ENCODE measurements at regions not wholly inside any gene's neighbourhood (a gene's known extent, or its start where the extent isn't known, plus 50 kb on each side); places are given as distances from the start of the nearest gene placed in this dataset.

- Mint-ChIP-seq H3K36me3 (no peaks in the 10 kb centered on the region), H3K4me1 (ENCODE audit: low read depth in 2 of 2) (no peaks in the 10 kb centered on the region), H3K4me3 (no peak overlapping the region), H3K9me3 (peaks cover 22% of the 10 kb centered on the region), H3K27me3 (no peaks in the 10 kb centered on the region), H3K27ac (no peak overlapping the region)
- ATAC-seq (no peak), DNase-seq (ENCODE audit: low spot score) (no peak)
Observed at GRCh38 chr2:188902901-188903491, 71.2 kb upstream of the COL3A1 start.

DNA sequence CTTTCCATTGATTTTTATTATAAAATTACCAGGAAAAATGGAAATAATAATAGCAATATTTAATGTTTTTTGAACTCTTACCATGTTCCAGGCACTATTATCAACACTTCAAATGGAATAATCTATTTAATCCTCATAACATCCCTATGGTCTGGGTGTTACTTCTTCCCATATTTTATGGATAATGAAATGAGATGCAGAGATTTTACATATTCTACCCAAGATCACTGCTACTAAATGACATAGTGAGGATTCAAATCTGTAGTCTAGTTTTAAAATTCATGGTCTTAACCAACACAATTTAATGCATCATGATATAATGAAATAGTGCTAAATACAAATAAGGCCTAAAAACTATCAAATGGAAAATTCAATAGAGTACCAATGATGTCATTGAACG lies 70.4 kb upstream of the COL3A1 start:
- no peak for DNase-seq (ENCODE audit: low spot score)
- Mint-ChIP-seq H3K4me3 (no peak overlapping the region), H3K36me3 (no peaks in the 10 kb centered on the region), H3K9me3 (peaks cover 19% of the 10 kb centered on the region), H3K27me3 (no peaks in the 10 kb centered on the region), H3K27ac (no peak overlapping the region), H3K4me1 (ENCODE audit: low read depth in 2 of 2) (no peaks in the 10 kb centered on the region)
- ATAC-seq, result no peak

DNA sequence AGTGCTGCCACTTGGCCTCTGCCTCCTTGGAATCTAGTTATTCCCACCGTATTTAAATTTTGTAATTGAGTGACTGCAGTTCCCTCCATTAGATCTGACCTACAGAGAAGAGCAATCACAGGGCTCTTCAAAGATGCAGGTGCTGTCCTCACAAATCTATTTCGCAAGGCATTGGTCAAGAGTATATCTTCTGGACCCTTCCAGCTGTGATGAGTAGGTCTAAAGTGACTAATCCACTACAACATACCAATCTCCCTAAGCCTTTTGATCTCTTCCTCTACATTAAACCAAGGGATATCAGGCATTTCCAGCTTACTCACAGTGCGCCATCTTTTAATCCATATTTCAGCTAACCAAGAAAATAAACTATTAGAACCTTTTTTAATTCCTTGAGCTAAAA lies 65.1 kb upstream of the COL3A1 start:
- H3K4me1 Mint-ChIP-seq (ENCODE audit: low read depth in 2 of 2), result no peaks in the 10 kb centered on the region
- H3K27ac Mint-ChIP-seq, result no peak overlapping the region
- DNase-seq (ENCODE audit: low spot score), result no peak
- H3K27me3 Mint-ChIP-seq, result no peaks in the 10 kb centered on the region
- H3K36me3 Mint-ChIP-seq, result no peaks in the 10 kb centered on the region
- H3K4me3 Mint-ChIP-seq, result no peak overlapping the region
- peaks cover 29% of the 10 kb centered on the region for H3K9me3 Mint-ChIP-seq
- ATAC-seq, result no peak

- no peak for DNase-seq (ENCODE audit: low spot score)
- no peak for ATAC-seq
Observed at GRCh38 chr2:188916736-188917135, 57.4 kb upstream of the COL3A1 start.

DNA sequence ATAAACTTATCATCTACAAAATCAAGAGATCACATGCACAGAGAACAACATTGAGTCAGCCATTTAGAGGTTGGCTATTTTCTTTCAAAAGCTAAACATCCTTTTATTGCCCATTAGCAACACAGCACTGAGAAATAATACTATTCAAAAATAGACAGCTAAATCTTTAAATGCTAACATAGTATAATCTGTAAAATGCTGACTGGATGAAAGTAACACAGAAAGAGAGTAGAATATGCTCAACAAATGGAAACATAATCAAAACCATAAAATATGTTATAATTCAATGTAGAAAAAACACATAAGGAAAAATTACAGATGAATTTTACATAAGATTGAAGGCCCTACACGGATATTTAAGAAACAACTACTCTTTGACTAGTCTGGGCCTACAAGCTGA lies 56.5 kb upstream of the COL3A1 start:
- DNase-seq (ENCODE audit: low spot score) (no peak), ATAC-seq (no peak)
- Mint-ChIP-seq H3K4me3 (no peak overlapping the region), H3K27me3 (no peaks in the 10 kb centered on the region), H3K36me3 (no peaks in the 10 kb centered on the region), H3K9me3 (peaks cover 19% of the 10 kb centered on the region), H3K4me1 (ENCODE audit: low read depth in 2 of 2) (no peaks in the 10 kb centered on the region), H3K27ac (no peak overlapping the region)

More at GRCh38 chr2:188916736-188917135, 57.4 kb upstream of the COL3A1 start:
- H3K27me3 Mint-ChIP-seq, result no peaks in the 10 kb centered on the region
- no peaks in the 10 kb centered on the region for H3K36me3 Mint-ChIP-seq
- H3K9me3 Mint-ChIP-seq, result peaks cover 19% of the 10 kb centered on the region
- H3K4me3 Mint-ChIP-seq, result no peak overlapping the region
- H3K27ac Mint-ChIP-seq, result no peak overlapping the region
- H3K4me1 Mint-ChIP-seq (ENCODE audit: low read depth in 2 of 2), result no peaks in the 10 kb centered on the region

- DNase-seq (ENCODE audit: low spot score), result no peak
- Mint-ChIP-seq H3K4me1 (ENCODE audit: low read depth in 2 of 2) (no peaks in the 10 kb centered on the region), H3K27ac (no peak overlapping the region), H3K27me3 (no peaks in the 10 kb centered on the region), H3K9me3 (peaks cover 14% of the 10 kb centered on the region), H3K4me3 (no peak overlapping the region), H3K36me3 (no peaks in the 10 kb centered on the region)
- ATAC-seq, result no peak
Observed at GRCh38 chr2:188919824-188920223, 54.3 kb upstream of the COL3A1 start.

DNA sequence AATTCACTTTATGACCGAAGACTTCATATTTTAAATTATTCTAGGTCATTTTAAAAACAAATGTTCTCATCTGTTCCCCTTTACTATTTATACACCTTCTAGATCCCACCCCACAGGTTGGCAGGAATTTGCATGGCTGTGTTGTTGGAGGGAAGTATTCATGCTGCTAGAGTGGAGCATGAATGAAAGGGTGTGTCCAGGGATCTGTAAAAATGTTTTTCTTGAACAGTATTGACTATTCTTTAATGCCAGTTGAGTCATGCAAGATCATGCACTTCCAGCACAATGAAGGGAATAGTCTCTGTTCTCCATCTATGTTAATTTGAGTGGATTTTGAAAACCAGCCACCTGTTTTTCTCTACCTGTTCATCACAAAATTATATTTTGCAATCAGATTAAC lies 52.0 kb upstream of the COL3A1 start:
- Mint-ChIP-seq H3K4me3 (no peak overlapping the region), H3K36me3 (no peaks in the 10 kb centered on the region), H3K9me3 (peaks cover 24% of the 10 kb centered on the region), H3K27me3 (no peaks in the 10 kb centered on the region), H3K4me1 (ENCODE audit: low read depth in 2 of 2) (no peaks in the 10 kb centered on the region), H3K27ac (no peak overlapping the region)
- ATAC-seq, result no peak
- DNase-seq (ENCODE audit: low spot score), result no peak
